K562 (cell line): ENCODE measurements at regions not wholly inside any gene's neighbourhood (a gene's known extent, or its start where the extent isn't known, plus 50 kb on each side); places are given as distances from the start of the nearest gene placed in this dataset.

Experiments used
- CHD4 ChIP-seq: fragments of 200-600 bp; sonication (generic); IDR thresholded peaks from 3 replicates; pipeline ENCODE4 v1.6.1; 2012; ENCODE audit warnings: low read depth, mild to moderate bottlenecking, mixed read lengths, low read length, inconsistent platforms; ENCODE audit not compliant: insufficient read depth, insufficient replicate concordance, poor library complexity, severe bottlenecking
- KLF16 ChIP-seq: IDR thresholded peaks from 2 replicates; pipeline ENCODE4 v1.6.1; 2016; ENCODE audit warnings: antibody characterized with exemption
- NFIX ChIP-seq: fragments of 250-450 bp; sonication (Bioruptor Pico); IDR thresholded peaks from 2 replicates; pipeline ENCODE4 v1.4.0; 2020; ENCODE audit warnings: low read depth, mild to moderate bottlenecking, moderate library complexity
- NFYB ChIP-seq: IDR thresholded peaks from 2 replicates; pipeline ENCODE4 v1.6.1; 2011; ENCODE audit warnings: mild to moderate bottlenecking, moderate library complexity; ENCODE audit not compliant: insufficient read length; ENCODE audit errors: extremely low read depth
- NRF1 ChIP-seq, 2 experiments: fragments of 450-650 bp; IDR thresholded peaks in 1 of 2; conservative IDR thresholded peaks in 1 of 2; 2 replicates each; pipeline ENCODE4 v1.6.1; 2014; ENCODE audit warnings: mild to moderate bottlenecking in 2 of 2
- U2AF1 ChIP-seq: fragments of 200-400 bp; formaldehyde crosslinking; optimal IDR thresholded peaks from 2 replicates; pipeline ENCODE3; 2017; ENCODE audit warnings: mild to moderate bottlenecking, low read depth, low read length, moderate library complexity
- ZKSCAN8 ChIP-seq: fragments of 200-800 bp; sonication (Bioruptor generic); IDR thresholded peaks from 2 replicates; pipeline ENCODE4 v1.6.1; 2016; ENCODE audit warnings: missing genetic modification characterization, missing compliant biosample characterization
- ZNF124 ChIP-seq: sonication (generic); formaldehyde crosslinking; IDR thresholded peaks from 2 replicates; pipeline ENCODE4 v1.8.1; 2022; ENCODE audit warnings: missing genetic modification reagents
- ZNF644 ChIP-seq: fragments of 200-800 bp; sonication (Bioruptor generic); IDR thresholded peaks from 2 replicates; pipeline ENCODE4 v1.6.1; 2016; ENCODE audit warnings: low read depth, missing genetic modification characterization, missing compliant biosample characterization
- TF ChIP-seq, protein P1 (sequence below), 3 experiments: IDR thresholded peaks in 2 of 3; conservative IDR thresholded peaks in 1 of 3; 2 replicates each; pipeline ENCODE4 v1.5.1; 2011 to 2012; ENCODE audit warnings: low read length in 3 of 3, mild to moderate bottlenecking in 3 of 3, control low read depth in 2 of 3, improper control_type of control experiment in 1 of 3, inconsistent platforms in 1 of 3, low read depth in 1 of 3, mixed read lengths in 1 of 3, moderate library complexity in 1 of 3; ENCODE audit not compliant: insufficient read depth in 2 of 3
- TF ChIP-seq, protein P2 (sequence below), 2 experiments: fragments of 450-650 bp; formaldehyde crosslinking in 1 of 2; IDR thresholded peaks; 2 replicates each; pipeline versions ENCODE4 v1.4.0 to v1.6.1; 2014 to 2020; ENCODE audit warnings: mild to moderate bottlenecking in 2 of 2, borderline replicate concordance in 1 of 2, low read depth in 1 of 2
- TF ChIP-seq, protein P3 (sequence below): fragments of 250-450 bp; sonication (Bioruptor Pico); IDR thresholded peaks from 2 replicates; pipeline ENCODE4 v1.4.0; 2020; ENCODE audit warnings: borderline replicate concordance

DNA sequence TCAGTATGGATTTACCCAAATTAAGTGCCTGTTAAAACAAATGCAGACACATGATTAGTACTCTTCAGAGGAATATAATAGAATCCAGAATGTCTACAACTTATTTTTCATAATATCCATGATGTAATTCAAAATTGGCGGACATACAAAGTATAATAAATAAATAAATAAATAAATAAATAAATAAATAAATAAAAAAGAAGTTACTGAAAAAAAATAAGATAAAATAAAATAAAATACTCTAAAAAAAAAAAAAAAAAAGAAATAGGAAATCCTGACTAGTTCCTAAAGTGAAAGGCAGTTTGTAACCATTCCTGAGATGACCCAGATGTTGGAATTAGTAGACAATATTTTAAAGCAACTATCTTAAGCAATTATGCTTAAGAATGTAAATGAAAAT, 219.0 kb upstream of the SPAG17 start:
- TF ChIP-seq U2AF1 (no peak), ZNF644 (no peak), KLF16 (no peak), NFYB (no peak), NRF1 (conservative IDR thresholded peaks at IDR 0.05 in 1 of 2, IDR thresholded peaks at IDR 0.05 in 1 of 2) (no peak), ZNF124 (CRISPR knock-in tag) (no peak), CHD4 (no peak), ZKSCAN8 (CRISPR knock-in tag) (no peak), NFIX (no peak)
- TF ChIP-seq, protein P1, sequence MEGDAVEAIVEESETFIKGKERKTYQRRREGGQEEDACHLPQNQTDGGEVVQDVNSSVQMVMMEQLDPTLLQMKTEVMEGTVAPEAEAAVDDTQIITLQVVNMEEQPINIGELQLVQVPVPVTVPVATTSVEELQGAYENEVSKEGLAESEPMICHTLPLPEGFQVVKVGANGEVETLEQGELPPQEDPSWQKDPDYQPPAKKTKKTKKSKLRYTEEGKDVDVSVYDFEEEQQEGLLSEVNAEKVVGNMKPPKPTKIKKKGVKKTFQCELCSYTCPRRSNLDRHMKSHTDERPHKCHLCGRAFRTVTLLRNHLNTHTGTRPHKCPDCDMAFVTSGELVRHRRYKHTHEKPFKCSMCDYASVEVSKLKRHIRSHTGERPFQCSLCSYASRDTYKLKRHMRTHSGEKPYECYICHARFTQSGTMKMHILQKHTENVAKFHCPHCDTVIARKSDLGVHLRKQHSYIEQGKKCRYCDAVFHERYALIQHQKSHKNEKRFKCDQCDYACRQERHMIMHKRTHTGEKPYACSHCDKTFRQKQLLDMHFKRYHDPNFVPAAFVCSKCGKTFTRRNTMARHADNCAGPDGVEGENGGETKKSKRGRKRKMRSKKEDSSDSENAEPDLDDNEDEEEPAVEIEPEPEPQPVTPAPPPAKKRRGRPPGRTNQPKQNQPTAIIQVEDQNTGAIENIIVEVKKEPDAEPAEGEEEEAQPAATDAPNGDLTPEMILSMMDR (IDR thresholded peaks at IDR 0.05 in 2 of 3, conservative IDR thresholded peaks at IDR 0.05 in 1 of 3; ENCODE audit: insufficient read depth in 2 of 3, low read depth in 1 of 3, low read length in 3 of 3), result no peak
- TF ChIP-seq, protein P2, sequence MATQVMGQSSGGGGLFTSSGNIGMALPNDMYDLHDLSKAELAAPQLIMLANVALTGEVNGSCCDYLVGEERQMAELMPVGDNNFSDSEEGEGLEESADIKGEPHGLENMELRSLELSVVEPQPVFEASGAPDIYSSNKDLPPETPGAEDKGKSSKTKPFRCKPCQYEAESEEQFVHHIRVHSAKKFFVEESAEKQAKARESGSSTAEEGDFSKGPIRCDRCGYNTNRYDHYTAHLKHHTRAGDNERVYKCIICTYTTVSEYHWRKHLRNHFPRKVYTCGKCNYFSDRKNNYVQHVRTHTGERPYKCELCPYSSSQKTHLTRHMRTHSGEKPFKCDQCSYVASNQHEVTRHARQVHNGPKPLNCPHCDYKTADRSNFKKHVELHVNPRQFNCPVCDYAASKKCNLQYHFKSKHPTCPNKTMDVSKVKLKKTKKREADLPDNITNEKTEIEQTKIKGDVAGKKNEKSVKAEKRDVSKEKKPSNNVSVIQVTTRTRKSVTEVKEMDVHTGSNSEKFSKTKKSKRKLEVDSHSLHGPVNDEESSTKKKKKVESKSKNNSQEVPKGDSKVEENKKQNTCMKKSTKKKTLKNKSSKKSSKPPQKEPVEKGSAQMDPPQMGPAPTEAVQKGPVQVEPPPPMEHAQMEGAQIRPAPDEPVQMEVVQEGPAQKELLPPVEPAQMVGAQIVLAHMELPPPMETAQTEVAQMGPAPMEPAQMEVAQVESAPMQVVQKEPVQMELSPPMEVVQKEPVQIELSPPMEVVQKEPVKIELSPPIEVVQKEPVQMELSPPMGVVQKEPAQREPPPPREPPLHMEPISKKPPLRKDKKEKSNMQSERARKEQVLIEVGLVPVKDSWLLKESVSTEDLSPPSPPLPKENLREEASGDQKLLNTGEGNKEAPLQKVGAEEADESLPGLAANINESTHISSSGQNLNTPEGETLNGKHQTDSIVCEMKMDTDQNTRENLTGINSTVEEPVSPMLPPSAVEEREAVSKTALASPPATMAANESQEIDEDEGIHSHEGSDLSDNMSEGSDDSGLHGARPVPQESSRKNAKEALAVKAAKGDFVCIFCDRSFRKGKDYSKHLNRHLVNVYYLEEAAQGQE (IDR thresholded peaks at IDR 0.05; ENCODE audit: borderline replicate concordance), result no peak
- TF ChIP-seq, protein P2 (CRISPR knock-in tag; IDR thresholded peaks at IDR 0.05; ENCODE audit: low read depth), result no peak
- TF ChIP-seq, protein P3, sequence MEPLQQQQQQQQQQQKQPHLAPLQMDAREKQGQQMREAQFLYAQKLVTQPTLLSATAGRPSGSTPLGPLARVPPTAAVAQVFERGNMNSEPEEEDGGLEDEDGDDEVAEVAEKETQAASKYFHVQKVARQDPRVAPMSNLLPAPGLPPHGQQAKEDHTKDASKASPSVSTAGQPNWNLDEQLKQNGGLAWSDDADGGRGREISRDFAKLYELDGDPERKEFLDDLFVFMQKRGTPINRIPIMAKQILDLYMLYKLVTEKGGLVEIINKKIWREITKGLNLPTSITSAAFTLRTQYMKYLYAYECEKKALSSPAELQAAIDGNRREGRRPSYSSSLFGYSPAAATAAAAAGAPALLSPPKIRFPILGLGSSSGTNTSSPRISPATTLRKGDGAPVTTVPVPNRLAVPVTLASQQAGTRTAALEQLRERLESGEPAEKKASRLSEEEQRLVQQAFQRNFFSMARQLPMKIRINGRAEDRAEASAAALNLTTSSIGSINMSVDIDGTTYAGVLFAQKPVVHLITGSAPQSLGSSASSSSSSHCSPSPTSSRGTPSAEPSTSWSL, result no peak
